ENCODE measurements at regions not wholly inside any gene's neighbourhood (a gene's known extent, or its start where the extent isn't known, plus 50 kb on each side); places are given as distances from the start of the nearest gene placed in this dataset.

- Mint-ChIP-seq H3K27me3 (ENCODE audit: low read depth in 2 of 2) (no peaks in the 10 kb centered on the region), H3K4me1 (no peaks in the 10 kb centered on the region), H3K9me3 (peaks cover 0 to 2% of the 10 kb centered on the region in 2 donors), H3K36me3 (no peaks in the 10 kb centered on the region), H3K27ac (no peak overlapping the region), H3K4me3 (no peak overlapping the region)
- DNase-seq (no peak), ATAC-seq (no peak)
- H3K36me3 ChIP-seq (ENCODE audit: control insufficient read depth, insufficient read depth, low read length) = no peaks in the 10 kb centered on the region
- 95% methylated on average over 2 of the region's 4 CpGs for WGBS (ENCODE audit: insufficient coverage)
- intact Hi-C loops (cut with micrococcal nuclease) = no loop called here
- H3K27ac ChIP-seq (ENCODE audit: low read length) = no peak overlapping the region
- H3K27me3 ChIP-seq (ENCODE audit: control insufficient read depth, insufficient read depth, low read length) = no peaks in the 10 kb centered on the region
- TF ChIP-seq CTCF (IDR thresholded peaks at IDR 0.05) = no peak
- H3K9me3 ChIP-seq (ENCODE audit: control insufficient read depth, insufficient read depth, low read length) = no peaks in the 10 kb centered on the region
- H3K4me3 ChIP-seq (ENCODE audit: low read length) = no peak overlapping the region
- no peaks in the 10 kb centered on the region for H3K4me1 ChIP-seq (ENCODE audit: control insufficient read depth, insufficient read depth, low read length)
Measured at GRCh38 chr13:37379841-37380240, 218.7 kb downstream of the POSTN start.

GRCh38 chr13:37375724-37376123, 222.8 kb downstream of the POSTN start:
- Histone ChIP-seq H3K4me1 (ENCODE audit: control insufficient read depth, insufficient read depth, low read length) (no peaks in the 10 kb centered on the region), H3K27ac (ENCODE audit: low read length) (no peak overlapping the region), H3K27me3 (ENCODE audit: control insufficient read depth, insufficient read depth, low read length) (no peaks in the 10 kb centered on the region), H3K4me3 (ENCODE audit: low read length) (no peak overlapping the region), H3K9me3 (ENCODE audit: control insufficient read depth, insufficient read depth, low read length) (no peaks in the 10 kb centered on the region), H3K36me3 (ENCODE audit: control insufficient read depth, insufficient read depth, low read length) (no peaks in the 10 kb centered on the region)
- Mint-ChIP-seq H3K9me3 (peaks cover 2% of the 10 kb centered on the region in 2 donors), H3K27me3 (ENCODE audit: low read depth in 2 of 2) (no peaks in the 10 kb centered on the region), H3K4me1 (no peaks in the 10 kb centered on the region), H3K27ac (no peak overlapping the region), H3K36me3 (no peaks in the 10 kb centered on the region), H3K4me3 (no peak overlapping the region)
- TF ChIP-seq CTCF (IDR thresholded peaks at IDR 0.05) = no peak
- WGBS (ENCODE audit: insufficient coverage) = 85% methylated on average over 3 of the region's 3 CpGs
- intact Hi-C loops (cut with micrococcal nuclease) = no loop called here
- ATAC-seq (no peak), DNase-seq (no peak)

GRCh38 chr13:37375071-37375470, 223.5 kb downstream of the POSTN start:
- H3K9me3 Mint-ChIP-seq = peaks cover under 1 to 2% of the 10 kb centered on the region in 2 donors
- no peaks in the 10 kb centered on the region for H3K36me3 Mint-ChIP-seq
- H3K27ac Mint-ChIP-seq = no peak overlapping the region
- Histone ChIP-seq H3K4me3 (ENCODE audit: low read length) (no peak overlapping the region), H3K27ac (ENCODE audit: low read length) (no peak overlapping the region), H3K36me3 (ENCODE audit: control insufficient read depth, insufficient read depth, low read length) (no peaks in the 10 kb centered on the region), H3K4me1 (ENCODE audit: control insufficient read depth, insufficient read depth, low read length) (no peaks in the 10 kb centered on the region), H3K9me3 (ENCODE audit: control insufficient read depth, insufficient read depth, low read length) (no peaks in the 10 kb centered on the region), H3K27me3 (ENCODE audit: control insufficient read depth, insufficient read depth, low read length) (no peaks in the 10 kb centered on the region)
- H3K4me1 Mint-ChIP-seq = no peaks in the 10 kb centered on the region
- no CpG with 5 or more reads among the region's 1 CpG for WGBS (ENCODE audit: insufficient coverage)
- DNase-seq = no peak
- TF ChIP-seq CTCF (IDR thresholded peaks at IDR 0.05) = no peak
- intact Hi-C loops (cut with micrococcal nuclease) = no loop called here
- H3K4me3 Mint-ChIP-seq = no peak overlapping the region
- no peak for ATAC-seq
- H3K27me3 Mint-ChIP-seq (ENCODE audit: low read depth in 2 of 2) = no peaks in the 10 kb centered on the region

- Mint-ChIP-seq H3K9me3 (peaks cover 2 to 6% of the 10 kb centered on the region in 2 donors), H3K4me1 (no peaks in the 10 kb centered on the region), H3K27me3 (ENCODE audit: low read depth in 2 of 2) (no peaks in the 10 kb centered on the region), H3K27ac (no peak overlapping the region), H3K4me3 (no peak overlapping the region), H3K36me3 (no peaks in the 10 kb centered on the region)
- intact Hi-C loops (cut with micrococcal nuclease) = no loop called here
- H3K27ac ChIP-seq (ENCODE audit: low read length) = no peak overlapping the region
- no peaks in the 10 kb centered on the region for H3K36me3 ChIP-seq (ENCODE audit: control insufficient read depth, insufficient read depth, low read length)
- no peak for TF ChIP-seq CTCF (IDR thresholded peaks at IDR 0.05)
- DNase-seq = no peak
- no peaks in the 10 kb centered on the region for H3K4me1 ChIP-seq (ENCODE audit: control insufficient read depth, insufficient read depth, low read length)
- H3K9me3 ChIP-seq (ENCODE audit: control insufficient read depth, insufficient read depth, low read length) = no peaks in the 10 kb centered on the region
- no peaks in the 10 kb centered on the region for H3K27me3 ChIP-seq (ENCODE audit: control insufficient read depth, insufficient read depth, low read length)
- 79% methylated on average over 4 of the region's 4 CpGs for WGBS (ENCODE audit: insufficient coverage)
- no peak overlapping the region for H3K4me3 ChIP-seq (ENCODE audit: low read length)
- no peak for ATAC-seq
Measured at GRCh38 chr13:37369616-37370015, 229.0 kb downstream of the POSTN start.
